IMR-90 (cell line): ENCODE measurements at regions not wholly inside any gene's neighbourhood (a gene's known extent, or its start where the extent isn't known, plus 50 kb on each side); places are given as distances from the start of the nearest gene placed in this dataset.

ENCODE experiments used
- ATAC-seq: fragments of 200-7000 bp; cut with Tn5 transposase; 2 replicates; pipeline ENCODE4 v1.9.1; 2020; ENCODE audit warnings: low read depth, mild to moderate bottlenecking, moderate library complexity
- BruUV-seq: library from RNA; stranded (reverse); fragments of 400-500 nt; replicated peaks from 2 replicates; lab custom pipeline; 2021; lab: Mats Ljungman, UMichigan
- CTCF ChIA-PET: fragments of 300-600 bp; formaldehyde crosslinking; extraction: SDS; loops from one replicate; lab custom pipeline; 2021; ENCODE audit warnings: antibody characterized with exemption; lab: Yijun Ruan, JAX
- POLR2A ChIA-PET: fragments of 300-600 bp; sonication (Branson Sonifier 250); formaldehyde crosslinking; loops from one replicate; lab custom pipeline; 2022; ENCODE audit warnings: antibody characterized with exemption; ENCODE audit not compliant: unreplicated experiment; lab: Charles Lee
- DNase-seq: peaks from one replicate; pipeline ENCODE4 v3.0.0; 2013
- H2AFZ ChIP-seq: replicated peaks from 2 replicates; pipeline ENCODE3; 2013; ENCODE audit warnings: low read length, mild to moderate bottlenecking; ENCODE audit not compliant: poor library complexity
- H2AK5ac ChIP-seq: 2 replicates; pipeline ENCODE4 v1.6.1; 2013; ENCODE audit warnings: low read depth, low read length, inconsistent platforms
- H2AK9ac ChIP-seq: replicated peaks from 2 replicates; pipeline ENCODE3; 2013; ENCODE audit warnings: mild to moderate bottlenecking, low read depth, low read length, moderate library complexity; ENCODE audit not compliant: poor library complexity
- H2BK120ac ChIP-seq: 2 replicates; pipeline ENCODE4 v1.6.1; 2013; ENCODE audit warnings: low read depth, low read length, inconsistent platforms
- H2BK15ac ChIP-seq: 3 replicates; pipeline ENCODE4 v1.6.1; 2013; ENCODE audit warnings: low read depth, low read length, inconsistent platforms
- H2BK20ac ChIP-seq: 2 replicates; pipeline ENCODE4 v1.6.1; 2013; ENCODE audit warnings: low read depth, mild to moderate bottlenecking, inconsistent platforms, low read length, moderate library complexity
- H2BK5ac ChIP-seq: 2 replicates; pipeline ENCODE4 v1.6.1; 2013; ENCODE audit warnings: mild to moderate bottlenecking, low read depth, low read length, inconsistent platforms; ENCODE audit not compliant: poor library complexity, severe bottlenecking
- H3K14ac ChIP-seq: replicated peaks from 2 replicates; pipeline ENCODE4 v1.6.1; 2013; ENCODE audit warnings: low read depth, low read length, inconsistent platforms
- H3K18ac ChIP-seq: 2 replicates; pipeline ENCODE4 v1.6.1; 2013; ENCODE audit warnings: low read depth, low read length, control low read depth
- H3K23ac ChIP-seq: 2 replicates; pipeline ENCODE4 v1.6.1; 2013; ENCODE audit warnings: low read depth, low read length, inconsistent platforms
- H3K27ac ChIP-seq: 2 replicates; pipeline ENCODE4 v1.5.1; 2013; ENCODE audit warnings: mild to moderate bottlenecking, control low read depth, low read length; ENCODE audit not compliant: insufficient read depth
- H3K27me3 ChIP-seq: 2 replicates; pipeline ENCODE4 v1.6.1; 2013; ENCODE audit warnings: low read length; ENCODE audit not compliant: control insufficient read depth, insufficient read depth
- H3K36me3 ChIP-seq: 2 replicates; pipeline ENCODE4 v1.6.1; 2013; ENCODE audit warnings: low read length, mixed read lengths; ENCODE audit not compliant: control insufficient read depth, insufficient read depth
- H3K4ac ChIP-seq: 2 replicates; pipeline ENCODE4 v1.6.1; 2013; ENCODE audit warnings: low read depth, low read length, inconsistent platforms
- H3K4me1 ChIP-seq: 2 replicates; pipeline ENCODE4 v1.6.1; 2013; ENCODE audit warnings: low read length, mixed read lengths; ENCODE audit not compliant: control insufficient read depth, insufficient read depth
- H3K4me2 ChIP-seq: 2 replicates; pipeline ENCODE4 v1.6.1; 2013; ENCODE audit warnings: low read depth, mild to moderate bottlenecking, control low read depth, low read length, moderate library complexity
- H3K4me3 ChIP-seq: 2 replicates; pipeline ENCODE4 v1.5.1; 2013; ENCODE audit warnings: low read depth, mild to moderate bottlenecking, control low read depth, low read length, moderate library complexity; ENCODE audit not compliant: insufficient read depth
- H3K56ac ChIP-seq: 2 replicates; pipeline ENCODE4 v1.6.1; 2013; ENCODE audit warnings: low read length, inconsistent platforms; ENCODE audit not compliant: insufficient read depth; ENCODE audit errors: extremely low read depth
- H3K79me1 ChIP-seq, 2 experiments: 2 replicates each; pipeline ENCODE4 v1.6.1; 2013; ENCODE audit warnings: low read length in 2 of 2, inconsistent platforms in 1 of 2, low read depth in 1 of 2
- H3K9ac ChIP-seq: 2 replicates; pipeline ENCODE4 v1.6.1; 2013; ENCODE audit warnings: low read depth, low read length, control low read depth
- H3K9me1 ChIP-seq: 2 replicates; pipeline ENCODE4 v1.6.1; 2013; ENCODE audit warnings: low read length, inconsistent platforms; ENCODE audit not compliant: insufficient read depth
- H3K9me3 ChIP-seq: 2 replicates; pipeline ENCODE4 v1.6.1; 2013; ENCODE audit warnings: low read length; ENCODE audit not compliant: control insufficient read depth, insufficient read depth
- H4K20me1 ChIP-seq: 2 replicates; pipeline ENCODE4 v1.6.1; 2013; ENCODE audit warnings: low read length, inconsistent platforms; ENCODE audit not compliant: insufficient read depth
- H4K5ac ChIP-seq: 2 replicates; pipeline ENCODE4 v1.6.1; 2013; ENCODE audit warnings: mild to moderate bottlenecking, low read depth, low read length, control low read depth
- H4K8ac ChIP-seq, 2 experiments: 2 replicates each; pipeline ENCODE4 v1.6.1; 2013; ENCODE audit warnings: low read depth in 2 of 2, low read length in 2 of 2, control low read depth in 1 of 2, inconsistent platforms in 1 of 2
- H4K91ac ChIP-seq: 2 replicates; pipeline ENCODE4 v1.6.1; 2013; ENCODE audit warnings: low read depth, low read length, inconsistent platforms; ENCODE audit not compliant: insufficient read depth
- BHLHE40 ChIP-seq: fragments of 150-350 bp; IDR thresholded peaks from 2 replicates; pipeline ENCODE4 v1.6.1; 2016; ENCODE audit warnings: mild to moderate bottlenecking, low read depth, low read length
- CEBPB ChIP-seq: IDR thresholded peaks from 2 replicates; pipeline ENCODE4 v1.6.1; 2012; ENCODE audit warnings: low read depth, low read length, improper control_type of control experiment
- CHD1 ChIP-seq: IDR thresholded peaks from 2 replicates; pipeline ENCODE4 v1.6.1; 2012; ENCODE audit warnings: low read depth, low read length, improper control_type of control experiment
- FOS ChIP-seq: fragments of 150-350 bp; IDR thresholded peaks from 2 replicates; pipeline ENCODE4 v1.6.1; 2016; ENCODE audit warnings: low read depth, low read length
- MAFK ChIP-seq: IDR thresholded peaks from 2 replicates; pipeline ENCODE4 v1.6.1; 2012; ENCODE audit warnings: low read depth, low read length, improper control_type of control experiment
- MAZ ChIP-seq: IDR thresholded peaks from 2 replicates; pipeline ENCODE4 v1.6.1; 2012; ENCODE audit warnings: low read depth, mild to moderate bottlenecking, low read length, improper control_type of control experiment, moderate library complexity, borderline replicate concordance
- MXI1 ChIP-seq: IDR thresholded peaks from 2 replicates; pipeline ENCODE4 v1.6.1; 2012; ENCODE audit warnings: low read depth, mild to moderate bottlenecking, low read length, moderate library complexity, borderline replicate concordance
- NFE2L2 ChIP-seq: fragments of 150-350 bp; IDR thresholded peaks from 2 replicates; pipeline ENCODE4 v1.6.1; 2016; ENCODE audit warnings: low read depth, mild to moderate bottlenecking, low read length
- POLR2A ChIP-seq: IDR thresholded peaks from 2 replicates; pipeline ENCODE4 v1.6.1; 2012; ENCODE audit warnings: mild to moderate bottlenecking, low read depth, low read length
- RAD21 ChIP-seq: IDR thresholded peaks from 2 replicates; pipeline ENCODE4 v1.6.1; 2012; ENCODE audit warnings: low read length, improper control_type of control experiment
- RCOR1 ChIP-seq: IDR thresholded peaks from 2 replicates; pipeline ENCODE4 v1.6.1; 2012; ENCODE audit warnings: mild to moderate bottlenecking, low read length, improper control_type of control experiment; ENCODE audit not compliant: insufficient replicate concordance
- RFX5 ChIP-seq: IDR thresholded peaks from 2 replicates; pipeline ENCODE4 v1.8.0; 2012; ENCODE audit warnings: low read depth, mild to moderate bottlenecking, low read length, moderate library complexity
- SMC3 ChIP-seq: fragments of 150-350 bp; IDR thresholded peaks from 2 replicates; pipeline ENCODE4 v1.6.1; 2016; ENCODE audit warnings: low read depth, mild to moderate bottlenecking, antibody characterized with exemption, low read length, moderate library complexity
- WGBS, 2 experiments: methylation state at CpG; one replicate each; pipeline versions ENCODE4 v1.1.5 to v1.1.7; 2013; ENCODE audit warnings: missing lambda C conversion rate in 2 of 2; ENCODE audit not compliant: insufficient read length in 1 of 2; ENCODE audit errors: extremely low coverage in 2 of 2; 5-methylcytosine and 5-hydroxymethylcytosine counted together
- dilution Hi-C: fragments of 300-500 bp; cut with HindIII; formaldehyde crosslinking; loops from one replicate; pipeline ENCODE4 v1.14.3; 2018; ENCODE audit warnings: low sequenced_read_pairs; ENCODE audit not compliant: unreplicated experiment
- in situ Hi-C: fragments of 300-500 bp; cut with MboI; formaldehyde crosslinking; loops from 3 replicates; pipeline ENCODE4 v1.14.3; 2019; ENCODE audit warnings: low sequenced_read_pairs, inconsistent platforms, mixed read lengths
- intact Hi-C: fragments of 100-400 bp; cut with micrococcal nuclease; formaldehyde crosslinking; loops from 2 replicates; pipeline ENCODE4 v1.10.0; 2022
- TF ChIP-seq, protein P1 (sequence below): fragments of 150-350 bp; IDR thresholded peaks from 2 replicates; pipeline ENCODE4 v1.6.1; 2017; ENCODE audit warnings: mild to moderate bottlenecking, antibody characterized with exemption, low read length, low read depth
- TF ChIP-seq, protein P2 (sequence below): conservative IDR thresholded peaks from 2 replicates; pipeline ENCODE4 v1.5.1; 2012; ENCODE audit warnings: mild to moderate bottlenecking, low read depth, low read length, improper control_type of control experiment
- TF ChIP-seq, protein P3 (sequence below): fragments of 150-350 bp; IDR thresholded peaks from 2 replicates; pipeline ENCODE4 v1.6.1; 2016; ENCODE audit warnings: low read depth, mild to moderate bottlenecking, low read length, moderate library complexity, borderline replicate concordance

DNA sequence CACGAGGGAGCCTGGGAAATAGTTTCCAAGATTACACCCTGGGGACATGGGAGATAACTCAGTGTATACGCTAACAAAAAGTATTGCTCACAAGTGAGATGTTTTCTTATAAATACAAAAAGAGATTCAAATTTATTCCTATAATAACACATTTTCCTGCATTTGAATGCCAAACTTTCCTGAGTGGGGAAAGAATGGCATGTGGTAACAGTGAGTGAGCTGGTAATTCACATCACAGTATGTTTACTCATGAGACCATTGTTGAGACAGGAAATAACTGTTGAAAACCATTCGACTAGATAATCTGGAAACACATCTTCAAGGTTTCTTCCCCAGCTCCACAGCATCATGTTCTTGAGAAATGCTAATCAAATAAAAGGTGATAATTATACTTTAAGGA, 109.1 kb downstream of the TASL start:
- no peak overlapping the region for H3K4me2 ChIP-seq
- H2AFZ ChIP-seq, result no peak overlapping the region
- no peak overlapping the region for H3K9ac ChIP-seq
- no peak overlapping the region for H2BK15ac ChIP-seq
- dilution Hi-C loops, result no loop called here
- DNase-seq (no peak), ATAC-seq (no peak)
- H2BK5ac ChIP-seq, result no peak overlapping the region
- no peaks in the 10 kb centered on the region for H3K79me1 ChIP-seq
- ChIA-PET POLR2A (no interaction called here), CTCF (interaction anchor here (0.6 kb wide), 1 partner anchor 1616 kb away, joined by 3 read pairs; no protein-coding TSS in a partner anchor)
- no peak overlapping the region for H2BK120ac ChIP-seq
- H3K27ac ChIP-seq, result no peak overlapping the region
- TF ChIP-seq MXI1 (no peak), MAFK (no peak), BHLHE40 (no peak), CEBPB (no peak), SMC3 (no peak), RFX5 (no peak), POLR2A (no peak), CHD1 (no peak), RCOR1 (no peak), RAD21 (no peak), FOS (no peak), MAZ (no peak), NFE2L2 (no peak)
- TF ChIP-seq, protein P1, sequence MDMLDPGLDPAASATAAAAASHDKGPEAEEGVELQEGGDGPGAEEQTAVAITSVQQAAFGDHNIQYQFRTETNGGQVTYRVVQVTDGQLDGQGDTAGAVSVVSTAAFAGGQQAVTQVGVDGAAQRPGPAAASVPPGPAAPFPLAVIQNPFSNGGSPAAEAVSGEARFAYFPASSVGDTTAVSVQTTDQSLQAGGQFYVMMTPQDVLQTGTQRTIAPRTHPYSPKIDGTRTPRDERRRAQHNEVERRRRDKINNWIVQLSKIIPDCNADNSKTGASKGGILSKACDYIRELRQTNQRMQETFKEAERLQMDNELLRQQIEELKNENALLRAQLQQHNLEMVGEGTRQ, result no peak
- TF ChIP-seq, protein P2, sequence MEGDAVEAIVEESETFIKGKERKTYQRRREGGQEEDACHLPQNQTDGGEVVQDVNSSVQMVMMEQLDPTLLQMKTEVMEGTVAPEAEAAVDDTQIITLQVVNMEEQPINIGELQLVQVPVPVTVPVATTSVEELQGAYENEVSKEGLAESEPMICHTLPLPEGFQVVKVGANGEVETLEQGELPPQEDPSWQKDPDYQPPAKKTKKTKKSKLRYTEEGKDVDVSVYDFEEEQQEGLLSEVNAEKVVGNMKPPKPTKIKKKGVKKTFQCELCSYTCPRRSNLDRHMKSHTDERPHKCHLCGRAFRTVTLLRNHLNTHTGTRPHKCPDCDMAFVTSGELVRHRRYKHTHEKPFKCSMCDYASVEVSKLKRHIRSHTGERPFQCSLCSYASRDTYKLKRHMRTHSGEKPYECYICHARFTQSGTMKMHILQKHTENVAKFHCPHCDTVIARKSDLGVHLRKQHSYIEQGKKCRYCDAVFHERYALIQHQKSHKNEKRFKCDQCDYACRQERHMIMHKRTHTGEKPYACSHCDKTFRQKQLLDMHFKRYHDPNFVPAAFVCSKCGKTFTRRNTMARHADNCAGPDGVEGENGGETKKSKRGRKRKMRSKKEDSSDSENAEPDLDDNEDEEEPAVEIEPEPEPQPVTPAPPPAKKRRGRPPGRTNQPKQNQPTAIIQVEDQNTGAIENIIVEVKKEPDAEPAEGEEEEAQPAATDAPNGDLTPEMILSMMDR, result no peak
- TF ChIP-seq, protein P3, sequence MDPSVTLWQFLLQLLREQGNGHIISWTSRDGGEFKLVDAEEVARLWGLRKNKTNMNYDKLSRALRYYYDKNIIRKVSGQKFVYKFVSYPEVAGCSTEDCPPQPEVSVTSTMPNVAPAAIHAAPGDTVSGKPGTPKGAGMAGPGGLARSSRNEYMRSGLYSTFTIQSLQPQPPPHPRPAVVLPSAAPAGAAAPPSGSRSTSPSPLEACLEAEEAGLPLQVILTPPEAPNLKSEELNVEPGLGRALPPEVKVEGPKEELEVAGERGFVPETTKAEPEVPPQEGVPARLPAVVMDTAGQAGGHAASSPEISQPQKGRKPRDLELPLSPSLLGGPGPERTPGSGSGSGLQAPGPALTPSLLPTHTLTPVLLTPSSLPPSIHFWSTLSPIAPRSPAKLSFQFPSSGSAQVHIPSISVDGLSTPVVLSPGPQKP, result no peak
- intact Hi-C loops, result no loop called here
- no peaks in the 10 kb centered on the region for H3K9me3 ChIP-seq
- in situ Hi-C loops, result no loop called here
- no peak overlapping the region for H3K56ac ChIP-seq
- WGBS, 2 experiments, result no CpG with 5 or more reads among the region's 3 CpGs
- no TSS peak for BruUV-seq
- no peaks in the 10 kb centered on the region for H3K9me1 ChIP-seq
- H3K4me3 ChIP-seq, result no peak overlapping the region
- H3K18ac ChIP-seq, result no peak overlapping the region
- H4K91ac ChIP-seq, result no peak overlapping the region
- no peaks in the 10 kb centered on the region for H3K36me3 ChIP-seq
- no peaks in the 10 kb centered on the region for H4K20me1 ChIP-seq
- H3K23ac ChIP-seq, result no peak overlapping the region
- H3K4ac ChIP-seq, result no peak overlapping the region
- no peak overlapping the region for H4K8ac ChIP-seq
- H2AK5ac ChIP-seq, result no peak overlapping the region
- H3K14ac ChIP-seq, result no peak overlapping the region
- no peak overlapping the region for H2BK20ac ChIP-seq
- no peaks in the 10 kb centered on the region for H3K4me1 ChIP-seq
- no peak overlapping the region for H4K5ac ChIP-seq
- H2AK9ac ChIP-seq, result no peak overlapping the region
- no peaks in the 10 kb centered on the region for H3K27me3 ChIP-seq
